COLO668 (cell line): ENCODE measurements at regions not wholly inside any gene's neighbourhood (a gene's known extent, or its start where the extent isn't known, plus 50 kb on each side); places are given as distances from the start of the nearest gene placed in this dataset.
"Not testable (repeated sequence)": the region's sequence is repeated elsewhere in the genome, so short reads cannot be mapped to it uniquely, and the experiment has no call there.

Experiments
- DNase-seq: peaks from one replicate; lab custom pipeline; 2025; ENCODE audit not compliant: unreplicated experiment; lab: John Stamatoyannopoulos, UW

- not testable (repeated sequence) for DNase-seq
Measured at GRCh38 chr4:179066254-179066653, 1624.0 kb upstream of the AGA start.

- DNase-seq, result no peak
Measured at GRCh38 chr4:179071131-179071530, 1628.9 kb upstream of the AGA start.

GRCh38 chr4:179076865-179077264, 1634.6 kb upstream of the AGA start:
- DNase-seq, result no peak

GRCh38 chr4:179095585-179096221, 1653.5 kb upstream of the AGA start:
- no peak for DNase-seq

- DNase-seq, result no peak
Measured at GRCh38 chr4:179097741-179098140, 1655.5 kb upstream of the AGA start.

GRCh38 chr4:179110356-179110755, 1668.1 kb upstream of the AGA start:
- no peak for DNase-seq

GRCh38 chr4:179110816-179111215, 1668.6 kb upstream of the AGA start:
- no peak for DNase-seq

- DNase-seq, result no peak
Measured at GRCh38 chr4:179112441-179113170, 1670.4 kb upstream of the AGA start.

- no peak for DNase-seq
Measured at GRCh38 chr4:179114615-179115014, 1672.4 kb upstream of the AGA start.

- no peak for DNase-seq
Measured at GRCh38 chr4:179116011-179116410, 1673.8 kb upstream of the AGA start.

- no peak for DNase-seq
Measured at GRCh38 chr4:179116581-179116980, 1674.3 kb upstream of the AGA start.

GRCh38 chr4:179123084-179123483, 1680.8 kb upstream of the AGA start:
- no peak for DNase-seq

GRCh38 chr4:179124419-179124818, 1682.2 kb upstream of the AGA start:
- no peak for DNase-seq

- DNase-seq, result no peak
Measured at GRCh38 chr4:179124957-179125356, 1682.7 kb upstream of the AGA start.

- no peak for DNase-seq
Measured at GRCh38 chr4:179125870-179126269, 1683.6 kb upstream of the AGA start.

- no peak for DNase-seq
Measured at GRCh38 chr4:179128299-179128698, 1686.1 kb upstream of the AGA start.

GRCh38 chr4:179130122-179130714, 1688.0 kb upstream of the AGA start:
- DNase-seq, result no peak

GRCh38 chr4:179145746-179146525, 1703.7 kb upstream of the AGA start:
- no peak for DNase-seq

GRCh38 chr4:179151770-179152169, 1709.5 kb upstream of the AGA start:
- DNase-seq, result no peak

GRCh38 chr4:179163147-179163546, 1720.9 kb upstream of the AGA start:
- DNase-seq, result no peak

- no peak for DNase-seq
Measured at GRCh38 chr4:179164267-179164999, 1722.2 kb upstream of the AGA start.
